HEK293 (cell line): ENCODE measurements at regions not wholly inside any gene's neighbourhood (a gene's known extent, or its start where the extent isn't known, plus 50 kb on each side); places are given as distances from the start of the nearest gene placed in this dataset.

ENCODE experiments used
- CTCF ChIA-PET: fragments of 350-600 bp; formaldehyde crosslinking; extraction: SDS; loops from one replicate; lab custom pipeline; 2021; ENCODE audit warnings: antibody characterized with exemption; lab: Yijun Ruan, JAX
- POLR2A ChIA-PET: fragments of 300-600 bp; formaldehyde crosslinking; extraction: SDS; loops from one replicate; lab custom pipeline; 2020; ENCODE audit warnings: antibody characterized with exemption, inconsistent platforms; lab: Yijun Ruan, JAX
- H3K27ac ChIP-seq: fragments of 200-500 bp; sonication (Bioruptor generic); 2 replicates; pipeline ENCODE4 v1.5.1; 2014; ENCODE audit warnings: low read depth, low read length, control low read depth, inconsistent platforms; ENCODE audit errors: extremely low read depth
- H3K36me3 ChIP-seq, 2 experiments: fragments of 200-500 bp in 1 of 2; sonication (Bioruptor generic) in 1 of 2; 1 replicate in 1 of 2; 2 replicates in 1 of 2; pipeline ENCODE4 v1.5.1; 2014 to 2017; ENCODE audit warnings: inconsistent platforms in 2 of 2, low read length in 2 of 2; ENCODE audit not compliant: control insufficient read depth in 2 of 2, insufficient read depth in 1 of 2
- H3K4me1 ChIP-seq: fragments of 200-500 bp; sonication (Bioruptor generic); 2 replicates; pipeline ENCODE4 v1.5.1; 2014; ENCODE audit warnings: mild to moderate bottlenecking, low read length, inconsistent platforms; ENCODE audit not compliant: control insufficient read depth, insufficient read depth
- H3K4me3 ChIP-seq: 2 replicates; pipeline ENCODE4 v1.5.1; 2011; ENCODE audit warnings: low read depth, mild to moderate bottlenecking, control low read depth, low read length, moderate library complexity
- H3K9me3 ChIP-seq: fragments of 200-500 bp; sonication (Bioruptor generic); 2 replicates; pipeline ENCODE4 v1.5.1; 2014; ENCODE audit warnings: low read depth, low read length, inconsistent platforms; ENCODE audit not compliant: control insufficient read depth, insufficient read depth
- KLF9 ChIP-seq: fragments of 450-650 bp; formaldehyde crosslinking; IDR thresholded peaks from 2 replicates; pipeline ENCODE4 v1.5.1; 2016; ENCODE audit warnings: missing biosample characterization, missing genetic modification characterization, low read depth
- SETDB1 ChIP-seq: IDR thresholded peaks from one replicate; pipeline ENCODE4 v1.6.1; 2017; ENCODE audit warnings: mild to moderate bottlenecking, low read length, moderate library complexity, mixed read lengths; ENCODE audit not compliant: insufficient read length
- ZBTB20 ChIP-seq: fragments of 450-650 bp; formaldehyde crosslinking; IDR thresholded peaks from 2 replicates; pipeline ENCODE4 v1.5.1; 2016; ENCODE audit warnings: missing biosample characterization, missing genetic modification characterization
- ZBTB21 ChIP-seq: fragments of 450-650 bp; formaldehyde crosslinking; IDR thresholded peaks from 2 replicates; pipeline ENCODE4 v1.5.1; 2017; ENCODE audit warnings: missing biosample characterization, missing genetic modification characterization
- ZNF10 ChIP-seq: fragments of 450-650 bp; formaldehyde crosslinking; IDR thresholded peaks from 2 replicates; pipeline ENCODE4 v1.5.1; 2017; ENCODE audit warnings: missing biosample characterization, missing genetic modification characterization
- ZNF202 ChIP-seq: fragments of 450-650 bp; formaldehyde crosslinking; IDR thresholded peaks from 2 replicates; pipeline ENCODE4 v1.5.1; 2016; ENCODE audit warnings: missing biosample characterization, missing genetic modification characterization, borderline replicate concordance
- ZNF341 ChIP-seq: fragments of 450-650 bp; formaldehyde crosslinking; IDR thresholded peaks from 2 replicates; pipeline ENCODE4; 2016; ENCODE audit warnings: low read depth, missing biosample characterization, missing genetic modification characterization
- ZNF423 ChIP-seq: fragments of 450-650 bp; formaldehyde crosslinking; IDR thresholded peaks from 2 replicates; pipeline ENCODE4 v1.5.1; 2016; ENCODE audit warnings: missing biosample characterization, missing genetic modification characterization
- ZNF529 ChIP-seq: fragments of 450-650 bp; formaldehyde crosslinking; IDR thresholded peaks from 2 replicates; pipeline ENCODE4 v1.5.1; 2017; ENCODE audit warnings: missing genetic modification characterization, missing biosample characterization; ENCODE audit not compliant: insufficient replicate concordance
- ZNF777 ChIP-seq: fragments of 450-650 bp; formaldehyde crosslinking; IDR thresholded peaks from 2 replicates; pipeline ENCODE4 v1.5.1; 2017; ENCODE audit warnings: missing biosample characterization, missing genetic modification characterization, borderline replicate concordance
- ZNF791 ChIP-seq: fragments of 450-650 bp; formaldehyde crosslinking; IDR thresholded peaks from 2 replicates; pipeline ENCODE4 v1.5.1; 2016; ENCODE audit warnings: missing biosample characterization, missing genetic modification characterization
- ZNF830 ChIP-seq: fragments of 450-650 bp; IDR thresholded peaks from 2 replicates; pipeline ENCODE4 v1.5.0; 2018; ENCODE audit warnings: missing biosample characterization, missing genetic modification characterization, low read depth, mild to moderate bottlenecking, moderate library complexity
- TF ChIP-seq, protein P1 (sequence below): fragments of 450-650 bp; formaldehyde crosslinking; IDR thresholded peaks from 2 replicates; pipeline ENCODE4 v1.5.1; 2016; ENCODE audit warnings: missing biosample characterization, missing genetic modification characterization
- TF ChIP-seq, protein P2 (sequence below): fragments of 450-650 bp; IDR thresholded peaks from 2 replicates; pipeline ENCODE4 v1.5.1; 2018; ENCODE audit warnings: missing biosample characterization, missing genetic modification characterization
- TF ChIP-seq, protein P3 (sequence below): fragments of 450-650 bp; formaldehyde crosslinking; IDR thresholded peaks from 2 replicates; pipeline ENCODE4 v1.5.1; 2016; ENCODE audit warnings: missing biosample characterization, missing genetic modification characterization
- TF ChIP-seq, protein P4 (sequence below): fragments of 450-650 bp; formaldehyde crosslinking; IDR thresholded peaks from 2 replicates; pipeline ENCODE4 v1.5.1; 2016; ENCODE audit warnings: missing biosample characterization, missing genetic modification characterization

DNA sequence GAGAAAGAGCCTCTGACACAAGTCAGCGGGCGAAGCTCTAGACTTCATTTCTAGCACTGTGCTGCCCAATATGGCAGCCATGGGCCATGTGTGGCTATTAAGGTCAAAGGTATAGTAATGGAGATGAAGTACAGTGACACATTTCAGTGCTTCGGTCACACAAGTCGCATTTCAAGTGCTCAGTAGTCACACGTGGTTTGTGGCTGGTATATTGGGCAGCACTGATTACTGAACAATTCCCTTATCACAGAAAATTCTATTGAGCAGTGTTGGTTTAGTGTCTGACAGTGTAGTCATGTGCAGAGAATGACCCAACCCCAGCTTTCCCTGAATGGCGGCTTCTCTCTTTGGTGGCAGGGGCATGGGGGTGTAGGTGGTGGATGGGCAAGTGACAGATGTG lies 84.9 kb upstream of the SDK2 start (continued):
- TF ChIP-seq, protein P1, sequence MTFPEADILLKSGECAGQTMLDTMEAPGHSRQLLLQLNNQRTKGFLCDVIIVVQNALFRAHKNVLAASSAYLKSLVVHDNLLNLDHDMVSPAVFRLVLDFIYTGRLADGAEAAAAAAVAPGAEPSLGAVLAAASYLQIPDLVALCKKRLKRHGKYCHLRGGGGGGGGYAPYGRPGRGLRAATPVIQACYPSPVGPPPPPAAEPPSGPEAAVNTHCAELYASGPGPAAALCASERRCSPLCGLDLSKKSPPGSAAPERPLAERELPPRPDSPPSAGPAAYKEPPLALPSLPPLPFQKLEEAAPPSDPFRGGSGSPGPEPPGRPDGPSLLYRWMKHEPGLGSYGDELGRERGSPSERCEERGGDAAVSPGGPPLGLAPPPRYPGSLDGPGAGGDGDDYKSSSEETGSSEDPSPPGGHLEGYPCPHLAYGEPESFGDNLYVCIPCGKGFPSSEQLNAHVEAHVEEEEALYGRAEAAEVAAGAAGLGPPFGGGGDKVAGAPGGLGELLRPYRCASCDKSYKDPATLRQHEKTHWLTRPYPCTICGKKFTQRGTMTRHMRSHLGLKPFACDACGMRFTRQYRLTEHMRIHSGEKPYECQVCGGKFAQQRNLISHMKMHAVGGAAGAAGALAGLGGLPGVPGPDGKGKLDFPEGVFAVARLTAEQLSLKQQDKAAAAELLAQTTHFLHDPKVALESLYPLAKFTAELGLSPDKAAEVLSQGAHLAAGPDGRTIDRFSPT (tag by site-specific recombination): no peak
- no peak for TF ChIP-seq ZNF830 (tag by site-specific recombination)

DNA sequence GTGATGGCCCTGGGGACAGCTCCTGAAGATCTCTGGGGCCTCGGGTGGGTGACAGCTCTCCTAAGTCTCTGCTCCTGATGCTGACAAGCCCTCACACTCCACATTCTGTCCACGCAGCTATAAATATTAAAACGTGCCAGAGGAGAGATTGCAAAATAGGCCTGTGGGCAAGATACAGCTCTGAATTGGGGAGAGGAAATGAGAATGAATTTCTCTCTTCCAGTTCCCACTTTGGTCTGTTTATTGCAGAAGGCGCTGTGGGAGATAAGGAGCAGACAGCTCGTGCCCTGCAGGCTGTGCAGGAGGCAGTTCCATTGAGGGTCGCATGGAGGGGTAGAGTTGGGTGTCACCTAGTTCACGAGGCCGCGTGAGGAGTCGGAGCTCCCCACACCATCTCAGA lies 87.5 kb upstream of the SDK2 start:
- Histone ChIP-seq H3K27ac (no peak overlapping the region), H3K9me3 (no peaks in the 10 kb centered on the region; the same call in 1 of the 2 replicates), H3K4me1 (no peaks in the 10 kb centered on the region)
- POLR2A ChIA-PET: no interaction called here
- TF ChIP-seq, protein P2, sequence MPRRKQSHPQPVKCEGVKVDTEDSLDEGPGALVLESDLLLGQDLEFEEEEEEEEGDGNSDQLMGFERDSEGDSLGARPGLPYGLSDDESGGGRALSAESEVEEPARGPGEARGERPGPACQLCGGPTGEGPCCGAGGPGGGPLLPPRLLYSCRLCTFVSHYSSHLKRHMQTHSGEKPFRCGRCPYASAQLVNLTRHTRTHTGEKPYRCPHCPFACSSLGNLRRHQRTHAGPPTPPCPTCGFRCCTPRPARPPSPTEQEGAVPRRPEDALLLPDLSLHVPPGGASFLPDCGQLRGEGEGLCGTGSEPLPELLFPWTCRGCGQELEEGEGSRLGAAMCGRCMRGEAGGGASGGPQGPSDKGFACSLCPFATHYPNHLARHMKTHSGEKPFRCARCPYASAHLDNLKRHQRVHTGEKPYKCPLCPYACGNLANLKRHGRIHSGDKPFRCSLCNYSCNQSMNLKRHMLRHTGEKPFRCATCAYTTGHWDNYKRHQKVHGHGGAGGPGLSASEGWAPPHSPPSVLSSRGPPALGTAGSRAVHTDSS (tag by site-specific recombination): no peak
- TF ChIP-seq, protein P3, sequence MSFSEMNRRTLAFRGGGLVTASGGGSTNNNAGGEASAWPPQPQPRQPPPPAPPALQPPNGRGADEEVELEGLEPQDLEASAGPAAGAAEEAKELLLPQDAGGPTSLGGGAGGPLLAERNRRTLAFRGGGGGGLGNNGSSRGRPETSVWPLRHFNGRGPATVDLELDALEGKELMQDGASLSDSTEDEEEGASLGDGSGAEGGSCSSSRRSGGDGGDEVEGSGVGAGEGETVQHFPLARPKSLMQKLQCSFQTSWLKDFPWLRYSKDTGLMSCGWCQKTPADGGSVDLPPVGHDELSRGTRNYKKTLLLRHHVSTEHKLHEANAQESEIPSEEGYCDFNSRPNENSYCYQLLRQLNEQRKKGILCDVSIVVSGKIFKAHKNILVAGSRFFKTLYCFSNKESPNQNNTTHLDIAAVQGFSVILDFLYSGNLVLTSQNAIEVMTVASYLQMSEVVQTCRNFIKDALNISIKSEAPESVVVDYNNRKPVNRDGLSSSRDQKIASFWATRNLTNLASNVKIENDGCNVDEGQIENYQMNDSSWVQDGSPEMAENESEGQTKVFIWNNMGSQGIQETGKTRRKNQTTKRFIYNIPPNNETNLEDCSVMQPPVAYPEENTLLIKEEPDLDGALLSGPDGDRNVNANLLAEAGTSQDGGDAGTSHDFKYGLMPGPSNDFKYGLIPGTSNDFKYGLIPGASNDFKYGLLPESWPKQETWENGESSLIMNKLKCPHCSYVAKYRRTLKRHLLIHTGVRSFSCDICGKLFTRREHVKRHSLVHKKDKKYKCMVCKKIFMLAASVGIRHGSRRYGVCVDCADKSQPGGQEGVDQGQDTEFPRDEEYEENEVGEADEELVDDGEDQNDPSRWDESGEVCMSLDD (tag by site-specific recombination): no peak
- TF ChIP-seq ZNF341 (tag by site-specific recombination) (no peak), ZNF202 (no peak), ZNF777 (tag by site-specific recombination) (no peak), ZNF423 (no peak), SETDB1 (no peak)
- TF ChIP-seq, all 188 proteins: peak for 0
- CTCF ChIA-PET: interaction anchor here (1.1 kb wide), 1 partner anchor 22 kb away, joined by 3 read pairs; no protein-coding TSS in a partner anchor
- Histone ChIP-seq H3K4me3 (no peak overlapping the region), H3K36me3 (no peaks in the 10 kb centered on the region)

DNA sequence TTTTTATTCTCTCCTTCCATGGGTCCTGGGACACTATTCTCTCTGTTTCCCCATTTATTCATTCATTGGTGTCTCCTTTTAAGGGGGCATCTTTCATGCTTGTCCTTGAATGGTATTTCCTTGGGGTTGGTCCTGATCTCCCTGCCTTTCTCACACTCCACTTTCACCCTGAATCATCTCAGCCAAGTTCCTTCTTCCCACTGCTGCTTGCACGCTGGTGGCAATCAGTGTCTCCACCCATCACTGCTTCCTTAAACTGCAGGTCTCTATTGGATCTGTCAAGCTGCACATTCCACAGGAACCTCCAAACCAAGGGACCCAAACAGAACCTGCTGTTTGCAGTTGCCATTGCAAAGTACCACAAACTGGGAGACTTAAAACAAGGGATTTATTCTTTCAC lies 89.3 kb upstream of the SDK2 start:
- no peaks in the 10 kb centered on the region; the same call in 1 of the 2 replicates for H3K9me3 ChIP-seq
- H3K27ac ChIP-seq: no peak overlapping the region
- CTCF ChIA-PET: interaction anchor here (0.7 kb wide), 1 partner anchor 322 kb away, joined by 3 read pairs; no protein-coding TSS in a partner anchor
- no peak overlapping the region for H3K4me3 ChIP-seq
- POLR2A ChIA-PET: no interaction called here
- TF ChIP-seq ZNF791 (tag by site-specific recombination) (no peak), ZBTB21 (tag by site-specific recombination) (no peak), KLF9 (no peak), ZNF10 (tag by site-specific recombination) (no peak), ZNF529 (tag by site-specific recombination) (no peak), ZBTB20 (tag by site-specific recombination) (no peak)
- TF ChIP-seq, protein P4, sequence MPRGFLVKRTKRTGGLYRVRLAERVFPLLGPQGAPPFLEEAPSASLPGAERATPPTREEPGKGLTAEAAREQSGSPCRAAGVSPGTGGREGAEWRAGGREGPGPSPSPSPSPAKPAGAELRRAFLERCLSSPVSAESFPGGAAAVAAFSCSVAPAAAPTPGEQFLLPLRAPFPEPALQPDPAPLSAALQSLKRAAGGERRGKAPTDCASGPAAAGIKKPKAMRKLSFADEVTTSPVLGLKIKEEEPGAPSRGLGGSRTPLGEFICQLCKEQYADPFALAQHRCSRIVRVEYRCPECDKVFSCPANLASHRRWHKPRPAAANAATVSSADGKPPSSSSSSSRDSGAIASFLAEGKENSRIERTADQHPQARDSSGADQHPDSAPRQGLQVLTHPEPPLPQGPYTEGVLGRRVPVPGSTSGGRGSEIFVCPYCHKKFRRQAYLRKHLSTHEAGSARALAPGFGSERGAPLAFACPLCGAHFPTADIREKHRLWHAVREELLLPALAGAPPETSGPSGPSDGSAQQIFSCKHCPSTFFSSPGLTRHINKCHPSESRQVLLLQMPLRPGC: no peak
- TF ChIP-seq, all 188 proteins: peak for 0
- Histone ChIP-seq H3K36me3 (no peaks in the 10 kb centered on the region), H3K4me1 (no peaks in the 10 kb centered on the region)
